ENCODE measurements at regions not wholly inside any gene's neighbourhood (a gene's known extent, or its start where the extent isn't known, plus 50 kb on each side); places are given as distances from the start of the nearest gene placed in this dataset.
A peak's percentile ranks its signal among the peaks of the same experiment; 100 is the strongest.
"Not testable (repeated sequence)": the region's sequence is repeated elsewhere in the genome, so short reads cannot be mapped to it uniquely, and the experiment has no call there.

DNA sequence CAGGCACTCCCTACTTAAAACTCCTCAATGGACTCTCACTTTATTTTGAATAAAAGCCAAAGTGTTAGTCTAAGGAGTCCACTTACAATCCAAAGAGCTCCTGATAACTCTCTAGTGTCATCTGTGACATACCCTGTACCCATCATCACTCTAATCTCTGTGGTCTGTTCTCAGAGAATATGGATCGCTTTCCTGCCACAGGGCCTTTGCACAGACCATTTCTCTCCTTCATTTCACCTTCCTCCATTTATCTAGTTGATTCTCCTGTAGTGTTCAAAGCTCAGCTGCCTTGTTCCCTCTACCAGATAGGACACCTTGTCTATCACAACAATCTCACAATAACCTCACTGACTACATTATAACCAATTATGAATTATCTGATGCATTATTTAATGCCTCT, 185.4 kb upstream of the KBTBD8 start:
- DNase-seq: no peak

DNA sequence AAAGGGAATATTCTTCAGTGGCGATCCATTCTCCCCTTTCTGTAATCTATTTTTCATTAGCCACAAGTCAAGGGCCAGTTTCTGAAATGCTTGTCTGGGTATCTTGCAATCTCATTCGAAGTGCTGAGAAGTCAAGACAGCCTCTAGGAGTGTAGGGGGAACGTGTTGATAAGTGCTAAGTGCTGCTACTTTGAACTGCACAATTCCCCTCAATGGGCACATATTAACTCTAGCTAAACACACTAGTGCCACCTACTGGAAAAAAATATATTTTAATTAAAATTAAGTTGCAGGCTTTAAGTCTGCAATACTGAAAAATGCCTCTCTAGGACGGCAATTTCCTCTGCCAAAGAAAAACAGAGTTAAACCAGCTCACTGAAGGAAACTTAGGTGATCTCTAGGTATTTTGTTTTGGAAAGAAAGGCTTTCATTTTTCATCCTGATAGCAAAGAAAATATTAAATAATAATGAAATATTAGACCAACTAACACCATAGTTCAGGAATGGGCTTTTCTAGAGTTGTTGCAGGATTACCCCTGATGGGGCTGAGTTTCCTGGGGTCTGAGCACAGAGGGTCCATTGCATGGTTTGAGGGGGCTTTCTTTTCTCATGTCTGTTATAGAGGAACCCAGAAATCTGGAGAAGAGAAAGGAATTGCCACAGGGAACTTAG, 181.9 kb upstream of the KBTBD8 start:
- DNase-seq: no peak

DNA sequence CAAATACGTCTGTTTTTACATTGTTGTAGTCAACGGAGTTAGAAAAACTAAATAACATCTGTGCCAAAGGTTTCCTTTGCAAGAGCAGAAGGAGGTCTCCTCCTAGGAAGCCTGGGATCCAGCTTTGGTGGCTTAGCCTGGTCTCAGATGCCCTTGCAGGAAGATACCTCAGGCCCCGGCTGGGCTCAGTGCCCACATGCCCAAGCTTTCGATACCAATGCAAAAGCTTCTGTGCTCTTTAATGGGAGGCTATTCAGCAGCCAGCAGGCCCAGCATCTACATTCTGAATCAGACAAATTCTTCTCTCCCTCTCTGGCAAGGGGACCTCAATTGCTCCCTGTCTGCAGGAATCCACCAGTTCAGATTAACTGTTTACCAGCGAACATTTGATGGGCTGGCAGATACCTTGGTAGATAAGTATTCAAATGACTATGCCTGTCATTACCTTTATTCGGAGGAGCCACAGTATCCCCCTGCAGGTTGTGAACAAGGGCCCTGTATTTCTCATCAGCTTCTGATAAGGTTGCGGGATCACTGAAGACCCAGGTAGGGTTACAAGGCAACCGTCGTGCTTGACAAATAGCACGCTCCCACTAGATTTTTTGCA, 180.1 kb upstream of the KBTBD8 start:
- no peak for DNase-seq

DNA sequence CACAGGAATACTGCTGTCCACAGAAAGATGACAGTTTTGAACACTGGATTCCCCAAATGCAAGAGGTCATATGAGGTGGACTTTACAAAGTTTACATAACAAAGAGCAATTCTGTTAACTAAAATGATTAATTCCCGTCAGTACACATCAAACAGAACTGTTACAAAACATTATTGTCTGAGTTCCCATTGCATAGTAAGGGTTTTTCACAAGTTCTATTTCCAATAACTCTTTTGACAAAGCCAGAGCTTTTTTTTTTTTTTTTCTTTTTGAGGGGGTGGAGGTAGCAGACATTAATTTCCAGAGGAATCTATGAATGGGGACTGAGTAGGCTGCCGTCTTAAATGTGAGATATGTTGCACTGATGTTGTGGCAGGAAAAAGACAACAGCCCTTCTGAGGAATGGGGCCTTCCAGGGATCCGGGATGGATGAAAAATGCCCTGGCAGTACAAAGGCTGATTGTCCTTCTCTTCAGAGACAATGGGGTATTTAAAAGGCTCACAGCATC, 178.1 kb upstream of the KBTBD8 start:
- no peak for DNase-seq

DNA sequence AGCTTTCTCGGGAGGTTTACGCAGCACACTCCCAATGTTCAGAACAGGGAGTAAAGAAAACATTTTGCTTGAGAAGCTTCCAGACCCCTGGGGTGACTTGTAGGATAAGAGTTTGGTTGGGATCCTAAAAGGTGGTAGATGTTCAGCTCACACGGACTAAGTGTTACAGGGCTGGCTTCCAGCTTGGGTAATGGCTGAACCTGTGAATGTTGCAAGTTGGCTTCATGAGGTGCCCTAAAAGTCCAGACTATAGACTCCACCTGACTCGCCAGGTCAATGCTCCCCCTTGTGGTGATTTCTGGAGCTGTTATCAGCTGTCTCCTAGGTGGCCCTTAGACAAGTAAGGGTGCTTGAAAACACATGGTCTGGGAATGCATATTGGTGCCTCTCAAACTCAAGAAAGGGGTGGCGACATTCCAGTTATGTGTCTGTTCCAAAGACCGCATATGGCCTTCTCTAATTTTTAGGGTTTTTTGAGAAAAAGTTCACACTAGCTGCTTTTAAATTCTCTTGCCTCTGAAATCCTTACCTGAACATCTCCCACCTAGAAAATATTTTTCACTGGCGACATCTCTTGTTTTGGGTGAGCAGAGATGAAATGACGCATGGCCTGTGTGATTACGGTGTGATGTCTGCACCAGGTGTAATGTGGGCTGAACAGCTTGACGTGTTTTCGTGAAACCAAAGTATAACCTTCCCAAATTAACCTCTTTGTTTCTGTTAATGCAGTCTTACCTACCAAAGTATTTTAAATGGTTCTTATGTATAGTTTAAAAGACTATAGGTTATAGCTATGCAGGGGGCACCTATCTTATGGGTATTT, 175.7 kb upstream of the KBTBD8 start:
- DNase-seq: peak; percentile 59 to 65

DNA sequence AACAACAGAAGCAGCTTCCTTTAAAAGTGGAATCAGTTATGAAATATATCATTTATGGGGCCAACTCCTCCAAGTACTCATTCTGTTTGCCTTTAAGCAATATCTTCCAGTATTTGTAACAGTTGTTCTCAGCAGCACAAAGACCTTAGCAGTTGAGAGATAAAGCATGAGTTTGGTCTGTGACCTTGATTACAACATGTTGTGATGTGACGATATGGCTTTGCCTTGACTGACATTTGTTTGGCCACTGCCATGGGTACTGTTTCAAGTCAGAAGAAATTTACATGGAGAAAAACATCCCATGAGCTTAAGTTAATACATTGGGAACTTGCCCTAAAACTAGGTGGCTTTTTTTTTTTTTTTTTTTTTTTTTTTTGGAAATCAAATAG, 175.1 kb upstream of the KBTBD8 start:
- DNase-seq: no peak

DNA sequence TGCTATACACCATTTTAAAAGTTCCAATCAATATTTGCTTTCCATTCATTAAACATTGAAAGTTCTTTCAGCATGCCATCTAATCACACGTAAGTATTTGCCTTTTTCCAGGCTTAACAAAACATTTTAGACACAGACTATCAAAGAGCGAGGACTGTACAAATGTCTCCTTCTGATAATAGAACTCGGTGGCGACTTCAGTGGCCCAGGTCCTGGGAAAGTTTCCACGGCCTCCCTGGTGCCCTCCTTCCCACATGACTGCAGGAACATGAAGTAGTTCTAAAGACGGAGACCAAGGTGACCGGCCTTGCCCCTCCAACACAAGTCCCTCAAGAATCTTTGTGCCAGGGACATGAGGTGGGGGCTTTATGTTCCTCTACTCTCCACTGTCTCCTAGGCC, 174.6 kb upstream of the KBTBD8 start:
- DNase-seq: no peak

DNA sequence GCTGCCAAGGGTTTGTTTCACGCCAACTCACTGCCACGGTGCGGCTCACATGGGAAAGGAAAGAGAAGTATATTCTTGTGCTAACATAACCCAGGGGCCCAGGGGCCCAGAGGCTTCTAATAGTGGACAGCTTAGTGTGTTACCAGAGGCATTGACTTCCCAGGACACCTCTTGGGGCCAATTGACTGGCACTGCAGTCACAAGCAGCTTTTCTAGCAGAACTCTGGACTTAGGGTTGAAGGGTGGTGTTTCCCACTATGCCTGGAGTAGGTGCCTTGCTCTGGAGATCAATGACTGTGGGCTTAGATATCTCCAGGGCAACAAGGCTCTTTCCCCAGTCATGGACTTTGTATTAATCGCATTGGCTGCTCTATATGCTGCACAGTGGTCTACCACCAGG, 172.7 kb upstream of the KBTBD8 start:
- DNase-seq: no peak

DNA sequence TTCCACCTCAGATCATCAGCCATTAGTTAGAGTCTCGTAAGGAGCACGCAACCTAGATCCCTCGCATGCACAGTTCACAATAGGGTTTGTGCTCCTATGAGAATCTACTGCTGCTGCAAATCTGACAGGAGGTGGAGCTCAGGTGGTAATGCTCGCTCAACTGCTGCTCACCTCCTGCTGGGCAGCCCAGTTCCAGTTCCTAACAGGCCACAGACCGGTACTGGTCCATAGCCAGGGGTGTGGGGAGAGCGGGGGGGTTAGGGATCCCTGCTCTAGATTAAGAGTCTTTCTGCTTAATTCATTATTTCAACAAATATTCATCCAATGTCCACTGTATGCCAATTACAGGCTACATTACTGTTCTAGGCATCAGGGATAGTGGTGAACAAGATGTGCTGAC, 170.4 kb upstream of the KBTBD8 start:
- DNase-seq: no peak

DNA sequence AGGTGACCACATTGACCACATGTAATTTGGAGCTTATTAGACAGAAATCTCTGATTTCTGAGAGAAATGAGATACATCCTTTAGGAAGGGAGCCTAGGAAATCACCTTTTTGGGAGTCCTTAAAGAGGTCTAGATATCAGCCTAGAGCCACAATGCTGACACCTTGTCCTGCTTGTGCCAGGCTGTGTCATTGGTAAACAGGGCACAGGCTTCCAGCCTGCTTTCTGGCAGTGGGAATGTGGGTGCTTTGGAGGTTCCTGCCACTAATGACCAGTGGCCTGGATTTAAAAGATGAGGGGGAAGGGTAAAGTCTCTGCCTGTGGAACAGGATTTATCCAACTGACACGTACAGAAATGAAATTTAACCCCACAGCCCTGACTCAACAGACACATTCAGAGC, 169.8 kb upstream of the KBTBD8 start:
- no peak for DNase-seq

DNA sequence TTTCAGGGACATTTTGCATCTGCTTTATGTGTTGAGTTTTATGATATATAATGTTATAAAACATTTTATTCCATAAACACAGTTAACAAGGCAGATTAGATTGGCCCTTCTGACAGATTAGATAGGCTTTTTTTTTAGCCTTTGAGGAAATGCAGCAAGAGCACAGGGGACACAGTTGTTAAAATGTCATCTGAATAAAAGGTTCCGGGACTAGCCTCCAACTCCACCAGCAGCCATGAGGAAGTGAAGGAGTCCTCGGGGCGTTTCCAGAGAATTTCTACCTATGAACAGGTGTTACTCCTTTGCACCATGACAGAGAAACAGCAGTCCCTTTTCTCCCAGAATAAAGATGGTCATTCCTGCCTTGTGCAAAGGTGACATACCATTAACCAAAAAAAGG, 167.8 kb upstream of the KBTBD8 start:
- DNase-seq: no peak

DNA sequence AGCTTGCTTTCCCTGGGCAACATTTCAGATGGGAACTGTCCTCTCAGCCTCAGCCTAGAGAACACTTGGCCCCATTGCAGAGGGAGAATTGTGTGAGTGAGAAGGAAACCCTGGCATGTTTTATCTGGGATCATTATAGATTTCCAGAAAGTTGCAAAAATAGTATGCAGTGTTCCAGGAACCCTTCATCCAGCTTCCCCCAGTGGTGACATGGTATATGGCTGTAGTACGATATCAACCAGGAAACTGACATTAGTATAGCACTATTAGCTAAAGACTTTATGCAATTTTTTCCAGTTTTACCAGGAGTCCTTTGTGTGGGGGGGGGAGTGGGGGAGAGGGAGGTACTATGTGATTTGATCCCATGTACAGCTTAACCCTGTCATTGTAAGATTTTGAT, 166.2 kb upstream of the KBTBD8 start:
- no peak for DNase-seq

DNA sequence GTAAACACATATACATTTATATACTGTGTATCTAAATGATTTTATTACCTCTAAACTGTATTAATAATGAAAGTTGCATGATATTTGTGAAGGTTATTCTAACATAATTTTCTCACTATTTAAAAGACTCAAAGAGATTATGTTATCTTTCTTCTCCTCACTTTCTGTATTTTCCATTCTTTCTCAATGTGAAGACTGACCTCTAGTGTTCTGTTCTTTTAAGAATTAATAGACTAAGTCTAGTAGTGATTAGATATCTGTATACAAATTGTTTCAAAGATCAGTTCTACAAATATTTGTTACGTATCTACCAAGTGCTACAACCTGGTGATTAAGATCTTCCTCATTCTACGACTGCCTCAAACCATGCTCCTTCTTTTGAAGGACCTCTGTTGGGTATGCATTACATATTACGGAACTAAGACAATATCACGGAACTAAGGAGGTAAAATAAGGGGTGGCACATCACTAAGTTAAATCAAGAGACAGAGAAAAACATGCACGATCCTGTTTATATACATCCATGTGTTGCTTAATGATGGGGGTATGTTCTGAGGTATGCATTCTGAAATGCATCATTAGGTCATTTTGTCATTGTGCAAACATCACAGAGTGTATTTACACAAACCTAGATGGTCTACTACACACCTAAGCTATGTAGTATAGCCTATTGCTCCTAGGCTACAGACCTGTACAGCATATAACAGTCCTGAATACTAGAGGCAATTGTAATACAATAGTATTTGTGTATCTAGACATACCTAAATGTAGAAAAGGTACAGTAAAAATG, 161.5 kb upstream of the KBTBD8 start:
- DNase-seq: no peak

DNA sequence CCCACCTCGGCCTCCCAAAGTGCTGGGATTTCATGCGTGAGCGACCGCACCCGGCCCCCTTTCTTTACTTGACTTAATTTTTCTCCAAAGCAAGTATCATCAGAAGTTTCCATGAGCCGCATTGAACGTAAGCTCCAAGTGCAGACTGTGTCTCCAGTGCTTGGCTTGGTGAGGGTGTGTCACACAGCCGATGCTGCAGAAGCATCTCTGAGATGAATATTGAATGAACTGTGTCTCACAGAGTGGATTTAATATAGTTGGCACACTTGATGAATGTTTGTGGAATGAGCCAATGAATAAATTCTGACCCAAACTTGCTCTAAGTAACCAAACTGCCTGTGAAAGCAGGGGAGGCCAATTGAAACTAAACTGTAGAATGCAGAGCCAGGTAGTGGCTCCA, 159.4 kb upstream of the KBTBD8 start:
- no peak for DNase-seq

DNA sequence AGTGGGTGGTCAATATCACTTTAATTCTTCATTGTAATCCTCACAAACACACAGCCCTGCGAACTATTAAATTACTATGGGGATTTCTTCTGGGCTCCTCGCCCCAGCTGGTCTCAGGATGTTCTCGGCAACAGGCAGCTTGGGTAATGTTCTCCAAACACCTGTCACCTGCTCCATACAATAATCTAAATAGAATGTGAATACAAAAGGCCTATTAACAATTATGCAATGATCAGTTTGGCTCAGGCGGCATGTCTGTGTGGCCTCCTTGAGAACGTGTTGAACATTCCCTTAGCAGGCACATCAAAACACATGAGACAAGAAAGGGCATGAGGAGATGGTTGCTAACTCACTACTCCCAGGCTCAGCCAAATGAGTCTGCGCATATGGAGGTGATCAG, 158.6 kb upstream of the KBTBD8 start:
- DNase-seq: no peak

DNA sequence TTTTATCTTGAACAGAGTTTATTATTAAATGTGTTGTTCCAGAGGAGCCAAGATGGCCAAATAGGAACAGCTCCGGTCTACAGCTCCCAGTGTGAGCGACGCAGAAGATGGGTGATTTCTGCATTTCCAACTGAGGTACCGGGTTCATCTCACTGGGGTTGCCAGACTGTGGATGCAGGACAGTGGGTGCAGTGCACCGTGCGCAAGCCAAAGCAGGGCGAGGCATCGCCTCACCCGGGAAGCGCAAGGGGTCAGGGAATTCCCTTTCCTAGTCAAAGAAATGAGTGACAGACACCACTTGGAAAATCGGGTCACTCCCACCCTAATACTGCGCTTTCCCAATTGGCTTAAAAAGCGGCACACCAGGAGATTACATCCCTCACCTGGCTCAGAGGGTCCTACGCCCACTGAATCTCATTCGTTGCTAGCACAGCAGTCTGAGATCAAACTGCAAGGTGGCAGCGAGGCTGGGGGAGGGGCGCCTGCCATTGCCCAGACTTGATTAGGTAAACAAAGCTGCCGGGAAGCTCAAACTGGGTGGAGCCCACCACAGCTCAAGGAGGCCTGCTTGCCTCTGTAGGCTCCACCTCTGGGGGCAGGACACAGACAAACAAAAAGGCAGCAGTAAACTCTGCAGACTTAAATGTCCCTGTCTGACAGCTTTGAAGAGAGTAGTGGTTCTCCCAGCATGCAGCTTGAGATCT, 155.2 kb upstream of the KBTBD8 start:
- not testable (repeated sequence) for DNase-seq

DNA sequence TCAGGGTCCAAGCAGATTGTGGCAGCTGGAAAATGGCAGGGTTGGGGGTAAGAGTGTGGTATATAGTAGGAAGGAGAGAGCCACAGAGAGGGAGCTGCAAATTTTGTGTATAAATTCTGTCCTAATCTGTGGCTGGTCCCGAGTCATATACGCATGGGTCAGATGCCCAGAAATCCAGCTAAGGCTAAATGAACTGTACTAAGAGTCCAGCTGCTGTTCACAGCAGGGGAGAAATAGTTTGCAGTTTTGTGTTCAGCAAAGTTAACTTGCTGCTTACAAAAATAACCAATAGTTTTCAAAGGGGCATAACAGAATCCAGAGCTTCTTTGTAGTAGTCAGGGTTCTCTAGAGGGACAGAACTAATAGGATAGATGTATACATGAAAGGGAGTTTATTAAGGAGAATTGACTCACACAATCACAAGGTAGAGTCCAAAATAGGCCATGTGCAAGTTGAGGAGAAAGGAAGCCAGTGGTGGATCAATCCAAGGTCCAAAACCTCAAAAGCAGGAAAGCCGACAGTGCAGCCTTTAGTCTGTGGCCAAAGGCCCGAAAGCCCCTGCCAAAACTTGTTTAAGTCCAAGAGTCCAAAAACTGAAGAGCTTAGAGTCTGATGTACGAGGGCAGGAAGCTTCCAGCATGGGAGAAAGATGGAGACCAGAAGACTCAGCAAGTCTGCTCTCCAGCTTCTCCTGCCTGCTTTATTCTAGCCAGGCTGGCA, 146.1 kb upstream of the KBTBD8 start:
- no peak for DNase-seq

DNA sequence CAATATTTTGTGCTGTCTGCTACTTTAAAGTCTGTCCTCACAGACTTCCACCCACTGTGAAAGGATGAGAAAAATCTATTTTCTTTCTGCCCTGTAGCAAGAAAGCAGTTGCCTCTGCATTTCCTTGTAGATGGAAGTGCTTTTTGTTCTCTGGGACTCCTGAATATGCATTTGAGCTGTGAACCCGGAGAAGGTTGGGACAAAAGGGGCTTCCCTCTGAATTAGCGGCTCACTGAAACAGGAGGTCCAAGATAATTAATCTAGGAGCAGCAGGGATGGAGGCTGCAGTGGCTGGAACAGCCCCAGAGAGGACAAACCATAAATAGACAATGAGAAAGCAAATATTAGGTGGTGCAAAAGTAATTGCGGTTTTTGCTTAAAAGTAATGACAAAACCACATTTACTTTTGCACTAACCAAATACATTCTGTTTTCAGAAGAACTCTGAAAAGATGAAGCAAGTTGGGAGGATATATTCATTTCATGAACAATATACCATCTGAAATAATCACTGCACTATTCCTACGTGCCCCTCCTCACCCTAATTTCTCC, 143.4 kb upstream of the KBTBD8 start:
- DNase-seq: no peak

DNA sequence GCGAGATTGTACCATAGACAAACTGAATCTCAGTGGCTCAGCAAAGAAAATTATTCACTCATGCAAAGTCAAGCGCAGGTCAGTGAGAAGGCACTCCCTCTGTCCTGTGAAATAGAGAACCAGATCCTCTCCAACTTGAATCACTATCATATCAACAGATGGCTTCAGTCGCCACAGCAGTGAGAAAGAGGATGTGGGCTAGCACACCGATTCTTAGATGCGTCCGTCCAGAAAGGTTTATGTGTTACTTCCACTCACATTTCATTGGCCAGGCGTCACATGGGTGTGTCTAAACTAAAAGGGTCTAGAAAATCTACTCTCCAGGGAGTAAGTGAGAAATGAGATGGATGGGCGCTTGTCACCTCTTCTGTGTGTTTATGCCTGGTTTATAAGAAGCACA, 141.6 kb upstream of the KBTBD8 start:
- DNase-seq: no peak

DNA sequence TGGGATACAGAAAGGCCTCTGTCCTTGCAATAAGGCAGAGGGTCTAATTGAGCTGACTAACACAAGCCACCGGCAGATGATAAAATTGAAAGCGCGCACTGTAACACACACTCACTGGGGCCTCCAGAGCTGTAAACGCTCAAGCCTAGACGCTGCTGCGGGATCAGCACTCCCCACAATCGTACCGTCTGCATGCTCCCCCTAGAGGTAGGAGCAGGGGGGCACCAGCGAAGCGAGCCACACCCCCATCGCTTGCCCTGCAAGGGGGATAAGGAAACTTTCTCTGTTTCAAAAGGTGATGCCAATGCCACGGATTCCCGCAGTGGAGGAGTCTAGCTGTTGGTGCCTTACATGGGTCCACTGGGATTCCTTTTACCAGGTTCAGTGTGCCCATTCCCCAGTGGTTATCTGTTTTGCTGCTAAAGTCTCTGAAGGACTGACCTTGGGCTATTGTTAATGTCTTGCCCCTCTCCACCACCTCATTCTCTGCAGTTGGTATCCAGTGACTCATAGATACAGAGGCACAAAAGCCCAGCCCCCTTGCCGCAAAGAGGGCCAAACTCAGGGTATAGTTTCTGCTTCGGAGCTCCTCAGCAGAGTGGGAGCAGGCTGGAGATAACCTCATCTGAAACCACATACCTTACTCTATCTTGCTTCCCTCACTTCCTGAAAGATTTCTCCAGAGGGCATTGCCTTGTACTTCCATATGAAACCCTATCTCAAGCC, 139.3 kb upstream of the KBTBD8 start:
- no peak for DNase-seq

DNA sequence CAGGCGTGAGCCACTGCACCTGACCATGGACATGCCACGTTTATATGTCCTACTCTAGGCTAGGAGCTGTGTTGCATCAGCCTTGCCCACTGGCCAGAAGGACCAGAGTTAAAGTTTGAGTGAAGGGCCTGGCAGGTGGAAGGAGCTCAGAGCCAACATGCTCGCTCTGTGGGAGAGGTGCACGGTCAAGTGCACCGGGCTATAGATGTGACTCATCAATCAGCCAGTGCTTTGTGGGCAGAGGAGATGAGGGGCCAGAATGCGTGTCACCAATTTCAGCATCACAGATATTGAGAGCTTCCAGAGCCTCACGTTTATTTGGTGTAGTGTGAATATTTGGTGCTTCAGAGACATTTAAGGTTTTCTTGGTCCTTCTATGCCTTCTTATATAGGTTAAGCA, 137.3 kb upstream of the KBTBD8 start:
- DNase-seq: no peak
